ENCODE measurements at regions not wholly inside any gene's neighbourhood (a gene's known extent, or its start where the extent isn't known, plus 50 kb on each side); places are given as distances from the start of the nearest gene placed in this dataset.

- TF ChIP-seq ZBTB7A (IDR thresholded peaks at IDR 0.05; ENCODE audit: low read depth), result no peak
- no peak for TF ChIP-seq RAD21 (IDR thresholded peaks at IDR 0.05; ENCODE audit: low read depth)
- TF ChIP-seq CREB1 (IDR thresholded peaks at IDR 0.05; ENCODE audit: low read depth), result no peak
Measured at GRCh38 chr6:169005166-169005565, 248.5 kb downstream of the THBS2 start.

GRCh38 chr6:169000022-169000421, 253.6 kb downstream of the THBS2 start:
- TF ChIP-seq EGR1 (IDR thresholded peaks at IDR 0.05) (no peak), TCF12 (IDR thresholded peaks at IDR 0.05; ENCODE audit: low read depth) (no peak), FOXM1 (IDR thresholded peaks at IDR 0.05; ENCODE audit: borderline replicate concordance, low read depth) (no peak), REST (IDR thresholded peaks at IDR 0.05; ENCODE audit: low read depth) (no peak), NFIC (IDR thresholded peaks at IDR 0.05) (no peak), USF1 (IDR thresholded peaks at IDR 0.05) (no peak), EP300 (IDR thresholded peaks at IDR 0.05; ENCODE audit: borderline replicate concordance) (no peak), ZBTB7A (IDR thresholded peaks at IDR 0.05; ENCODE audit: low read depth) (no peak), TAF1 (IDR thresholded peaks at IDR 0.05; ENCODE audit: low read depth) (no peak), YY1 (IDR thresholded peaks at IDR 0.05; ENCODE audit: low read depth) (no peak)

- no peak for TF ChIP-seq NFIC (IDR thresholded peaks at IDR 0.05)
- no peak for TF ChIP-seq TAF1 (IDR thresholded peaks at IDR 0.05; ENCODE audit: low read depth)
- no peak for TF ChIP-seq REST (IDR thresholded peaks at IDR 0.05; ENCODE audit: low read depth)
- TF ChIP-seq EP300 (IDR thresholded peaks at IDR 0.05; ENCODE audit: borderline replicate concordance), result no peak
- no peak for TF ChIP-seq USF1 (IDR thresholded peaks at IDR 0.05)
- TF ChIP-seq MAX (IDR thresholded peaks at IDR 0.05), result no peak
- no peak for TF ChIP-seq ZBTB7A (IDR thresholded peaks at IDR 0.05; ENCODE audit: low read depth)
- TF ChIP-seq CEBPB (IDR thresholded peaks at IDR 0.05), result no peak
- TF ChIP-seq CREB1 (IDR thresholded peaks at IDR 0.05; ENCODE audit: low read depth), result no peak
- TF ChIP-seq FOXM1 (IDR thresholded peaks at IDR 0.05; ENCODE audit: borderline replicate concordance, low read depth), result no peak
- TF ChIP-seq TCF12 (IDR thresholded peaks at IDR 0.05; ENCODE audit: low read depth), result no peak
- TF ChIP-seq YY1 (IDR thresholded peaks at IDR 0.05; ENCODE audit: low read depth), result no peak
- TF ChIP-seq TEAD4 (IDR thresholded peaks at IDR 0.05), result no peak
- no peak for TF ChIP-seq RAD21 (IDR thresholded peaks at IDR 0.05; ENCODE audit: low read depth)
- no peak for TF ChIP-seq EGR1 (IDR thresholded peaks at IDR 0.05)
Measured at GRCh38 chr6:168999392-168999791, 254.3 kb downstream of the THBS2 start.

- TF ChIP-seq CEBPB (IDR thresholded peaks at IDR 0.05) (no peak), TEAD4 (IDR thresholded peaks at IDR 0.05) (no peak), EP300 (IDR thresholded peaks at IDR 0.05; ENCODE audit: borderline replicate concordance) (no peak)
Measured at GRCh38 chr6:168996356-168996625, 257.4 kb downstream of the THBS2 start.

GRCh38 chr6:168995526-168996355, 257.9 kb downstream of the THBS2 start:
- TF ChIP-seq EP300 (IDR thresholded peaks at IDR 0.05; ENCODE audit: borderline replicate concordance) (no peak), RAD21 (IDR thresholded peaks at IDR 0.05; ENCODE audit: low read depth) (no peak), TCF12 (IDR thresholded peaks at IDR 0.05; ENCODE audit: low read depth) (no peak), FOXM1 (IDR thresholded peaks at IDR 0.05; ENCODE audit: borderline replicate concordance, low read depth) (no peak), YY1 (IDR thresholded peaks at IDR 0.05; ENCODE audit: low read depth) (no peak), TEAD4 (IDR thresholded peaks at IDR 0.05) (no peak), TAF1 (IDR thresholded peaks at IDR 0.05; ENCODE audit: low read depth) (no peak), ZBTB7A (IDR thresholded peaks at IDR 0.05; ENCODE audit: low read depth) (no peak), MAX (IDR thresholded peaks at IDR 0.05) (no peak), EGR1 (IDR thresholded peaks at IDR 0.05) (no peak), CEBPB (IDR thresholded peaks at IDR 0.05) (no peak)

GRCh38 chr6:168994956-168995355, 258.7 kb downstream of the THBS2 start:
- no peak for TF ChIP-seq NFIC (IDR thresholded peaks at IDR 0.05)
- no peak for TF ChIP-seq ZBTB7A (IDR thresholded peaks at IDR 0.05; ENCODE audit: low read depth)
- no peak for TF ChIP-seq YY1 (IDR thresholded peaks at IDR 0.05; ENCODE audit: low read depth)
- no peak for TF ChIP-seq FOXM1 (IDR thresholded peaks at IDR 0.05; ENCODE audit: borderline replicate concordance, low read depth)
- no peak for TF ChIP-seq TCF12 (IDR thresholded peaks at IDR 0.05; ENCODE audit: low read depth)
- TF ChIP-seq CREB1 (IDR thresholded peaks at IDR 0.05; ENCODE audit: low read depth), result no peak
- TF ChIP-seq MAX (IDR thresholded peaks at IDR 0.05), result no peak
- TF ChIP-seq TEAD4 (IDR thresholded peaks at IDR 0.05), result no peak
- TF ChIP-seq RAD21 (IDR thresholded peaks at IDR 0.05; ENCODE audit: low read depth), result no peak
- no peak for TF ChIP-seq USF1 (IDR thresholded peaks at IDR 0.05)
- TF ChIP-seq EP300 (IDR thresholded peaks at IDR 0.05; ENCODE audit: borderline replicate concordance), result no peak
- no peak for TF ChIP-seq TAF1 (IDR thresholded peaks at IDR 0.05; ENCODE audit: low read depth)
- TF ChIP-seq EGR1 (IDR thresholded peaks at IDR 0.05), result no peak
